ENCODE measurements at regions not wholly inside any gene's neighbourhood (a gene's known extent, or its start where the extent isn't known, plus 50 kb on each side); places are given as distances from the start of the nearest gene placed in this dataset.

DNA sequence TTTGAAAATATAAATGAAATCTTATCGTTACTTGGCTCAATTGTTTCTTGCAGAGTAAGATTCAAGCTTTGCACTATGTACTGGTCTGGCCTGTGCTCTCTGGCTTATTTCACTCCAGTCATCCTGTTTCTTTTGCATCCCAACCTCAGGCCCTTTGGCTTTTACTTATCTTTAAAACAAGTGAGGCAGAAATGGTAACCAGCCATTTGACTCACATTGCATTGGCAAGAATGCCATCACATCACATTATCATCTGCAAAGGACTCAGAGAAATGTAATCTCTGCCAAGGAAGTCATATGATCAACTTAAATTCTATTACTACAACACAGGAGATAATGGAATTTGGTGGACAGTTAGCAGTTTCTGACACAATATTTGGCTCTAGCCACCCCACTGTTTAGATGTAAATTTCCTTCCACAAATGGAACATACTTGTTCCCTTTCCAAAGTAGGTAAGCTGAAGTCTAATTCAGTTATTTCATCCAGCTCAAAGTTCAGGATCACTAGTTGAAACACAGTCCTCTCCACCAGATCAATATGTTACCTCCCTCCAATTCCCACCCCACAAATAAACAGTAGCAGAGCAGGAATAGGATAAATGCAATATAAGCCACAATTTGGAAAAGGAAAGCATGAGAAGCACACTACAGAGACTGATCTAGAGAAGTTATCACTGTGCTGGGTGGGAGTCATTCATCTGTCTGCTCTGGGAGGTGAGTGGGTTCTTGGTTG lies 65.0 kb upstream of the DSC1 start:
- no peaks in the 10 kb centered on the region for H3K9me2 ChIP-seq (ENCODE audit: insufficient read depth)
- BruUV-seq (replicated peaks), result no TSS peak
- peaks cover 6% of the 10 kb centered on the region; the same call in 1 of the 2 replicates for H3F3A ChIP-seq (ENCODE audit: insufficient read depth, low read depth)
- no peaks in the 10 kb centered on the region for H3K27me3 ChIP-seq (ENCODE audit: insufficient read depth, low read depth)
- peaks cover 18% of the 10 kb centered on the region for H3K4me1 ChIP-seq (replicated peaks; ENCODE audit: insufficient read depth)
- no peak for DNase-seq
- H3K36me3 ChIP-seq (ENCODE audit: low read depth), result no peaks in the 10 kb centered on the region
- H2AFZ ChIP-seq, result no peak overlapping the region
- ChIA-PET CTCF (no interaction called here), POLR2A (ENCODE audit: unreplicated experiment) (no interaction called here)
- no peaks in the 10 kb centered on the region for H4K20me1 ChIP-seq (ENCODE audit: insufficient read depth)
- no peaks in the 10 kb centered on the region; the same call in 1 of the 2 replicates for H3K9me3 ChIP-seq (ENCODE audit: insufficient read depth, low read depth)
- TF ChIP-seq, protein P1, sequence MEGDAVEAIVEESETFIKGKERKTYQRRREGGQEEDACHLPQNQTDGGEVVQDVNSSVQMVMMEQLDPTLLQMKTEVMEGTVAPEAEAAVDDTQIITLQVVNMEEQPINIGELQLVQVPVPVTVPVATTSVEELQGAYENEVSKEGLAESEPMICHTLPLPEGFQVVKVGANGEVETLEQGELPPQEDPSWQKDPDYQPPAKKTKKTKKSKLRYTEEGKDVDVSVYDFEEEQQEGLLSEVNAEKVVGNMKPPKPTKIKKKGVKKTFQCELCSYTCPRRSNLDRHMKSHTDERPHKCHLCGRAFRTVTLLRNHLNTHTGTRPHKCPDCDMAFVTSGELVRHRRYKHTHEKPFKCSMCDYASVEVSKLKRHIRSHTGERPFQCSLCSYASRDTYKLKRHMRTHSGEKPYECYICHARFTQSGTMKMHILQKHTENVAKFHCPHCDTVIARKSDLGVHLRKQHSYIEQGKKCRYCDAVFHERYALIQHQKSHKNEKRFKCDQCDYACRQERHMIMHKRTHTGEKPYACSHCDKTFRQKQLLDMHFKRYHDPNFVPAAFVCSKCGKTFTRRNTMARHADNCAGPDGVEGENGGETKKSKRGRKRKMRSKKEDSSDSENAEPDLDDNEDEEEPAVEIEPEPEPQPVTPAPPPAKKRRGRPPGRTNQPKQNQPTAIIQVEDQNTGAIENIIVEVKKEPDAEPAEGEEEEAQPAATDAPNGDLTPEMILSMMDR (conservative IDR thresholded peaks at IDR 0.05), result no peak
- no peak for TF ChIP-seq EZH2 (IDR thresholded peaks at IDR 0.05; ENCODE audit: low read depth)
- H3K79me2 ChIP-seq (ENCODE audit: low read depth), result no peaks in the 10 kb centered on the region
- intact Hi-C loops (cut with micrococcal nuclease; ENCODE audit: unreplicated experiment), result no loop called here
- H3K4me2 ChIP-seq, result no peak overlapping the region
- H3K4me3 ChIP-seq, result no peak overlapping the region
- H3K27ac ChIP-seq, result no peak overlapping the region

GRCh38 chr18:31229829-31230228 lies 67.2 kb upstream of the DSC1 start:
- H2AFZ ChIP-seq, result no peak overlapping the region
- H3K4me2 ChIP-seq, result no peak overlapping the region
- no peaks in the 10 kb centered on the region for H3K36me3 ChIP-seq (ENCODE audit: low read depth)
- no TSS peak for BruUV-seq (replicated peaks)
- peak overlapping the region; percentile 76 for H3K27ac ChIP-seq
- no peaks in the 10 kb centered on the region; the same call in 1 of the 2 replicates for H3K9me3 ChIP-seq (ENCODE audit: insufficient read depth, low read depth)
- H3K9me2 ChIP-seq (ENCODE audit: insufficient read depth), result no peaks in the 10 kb centered on the region
- TF ChIP-seq EZH2 (IDR thresholded peaks at IDR 0.05; ENCODE audit: low read depth), result no peak
- TF ChIP-seq, protein P1 (conservative IDR thresholded peaks at IDR 0.05), result no peak
- no peaks in the 10 kb centered on the region for H3K79me2 ChIP-seq (ENCODE audit: low read depth)
- intact Hi-C loops (cut with micrococcal nuclease; ENCODE audit: unreplicated experiment), result no loop called here
- H3K27me3 ChIP-seq (ENCODE audit: insufficient read depth, low read depth), result no peaks in the 10 kb centered on the region
- H3F3A ChIP-seq (ENCODE audit: insufficient read depth, low read depth), result peaks cover 6% of the 10 kb centered on the region; the same call in 1 of the 2 replicates
- H3K4me3 ChIP-seq, result no peak overlapping the region
- POLR2A ChIA-PET (ENCODE audit: unreplicated experiment), result no interaction called here
- H3K4me1 ChIP-seq (replicated peaks; ENCODE audit: insufficient read depth), result peaks cover 18% of the 10 kb centered on the region
- CTCF ChIA-PET, result no interaction called here
- H4K20me1 ChIP-seq (ENCODE audit: insufficient read depth), result no peaks in the 10 kb centered on the region
- no peak for DNase-seq

DNA sequence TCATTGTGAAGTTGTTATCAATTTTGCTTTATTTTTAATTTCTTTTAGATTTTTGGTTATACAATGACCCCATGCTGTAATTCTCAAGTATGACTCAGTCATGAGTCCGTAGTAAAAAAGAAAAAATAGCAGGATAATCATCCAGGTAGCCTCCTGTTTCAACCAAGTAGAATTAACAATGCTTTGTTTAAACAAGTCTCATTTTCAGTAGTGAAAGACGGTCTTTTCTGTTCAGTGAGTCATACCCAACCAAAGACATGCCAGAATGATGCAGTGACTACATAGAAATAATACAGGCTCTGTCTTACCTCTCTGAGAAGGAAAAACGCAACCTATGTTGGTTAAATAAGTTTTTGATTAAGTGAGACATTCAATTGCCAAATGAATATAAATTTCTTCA lies 67.8 kb upstream of the DSC1 start:
- H3K4me1 ChIP-seq (replicated peaks; ENCODE audit: insufficient read depth), result peaks cover 18% of the 10 kb centered on the region
- no peak overlapping the region for H2AFZ ChIP-seq
- DNase-seq, result peak in 1 of 2 experiments; percentile 82
- POLR2A ChIA-PET (ENCODE audit: unreplicated experiment), result no interaction called here
- H3K36me3 ChIP-seq (ENCODE audit: low read depth), result no peaks in the 10 kb centered on the region
- no peak overlapping the region for H3K4me3 ChIP-seq
- no peaks in the 10 kb centered on the region for H3K79me2 ChIP-seq (ENCODE audit: low read depth)
- intact Hi-C loops (cut with micrococcal nuclease; ENCODE audit: unreplicated experiment), result no loop called here
- no peaks in the 10 kb centered on the region for H3K27me3 ChIP-seq (ENCODE audit: insufficient read depth, low read depth)
- H3K9me3 ChIP-seq (ENCODE audit: insufficient read depth, low read depth), result no peaks in the 10 kb centered on the region; the same call in 1 of the 2 replicates
- H3K27ac ChIP-seq, result peak overlapping the region; percentile 76
- H3K4me2 ChIP-seq, result no peak overlapping the region; the same call in 1 of the 2 replicates
- H3F3A ChIP-seq (ENCODE audit: insufficient read depth, low read depth), result peaks cover 6% of the 10 kb centered on the region; the same call in 1 of the 2 replicates
- H3K9me2 ChIP-seq (ENCODE audit: insufficient read depth), result no peaks in the 10 kb centered on the region
- no peak for TF ChIP-seq EZH2 (IDR thresholded peaks at IDR 0.05; ENCODE audit: low read depth)
- TF ChIP-seq, protein P1 (conservative IDR thresholded peaks at IDR 0.05), result no peak
- no TSS peak for BruUV-seq (replicated peaks)
- CTCF ChIA-PET, result no interaction called here
- no peaks in the 10 kb centered on the region for H4K20me1 ChIP-seq (ENCODE audit: insufficient read depth)
